Stimulated activated CD4-positive, alpha-beta T cell treated with anti-CD3 and anti-CD28 coated beads, TNF-alpha, amount 100 ng/mL, for 1 hour (primary cell): ENCODE measurements at regions not wholly inside any gene's neighbourhood (a gene's known extent, or its start where the extent isn't known, plus 50 kb on each side); places are given as distances from the start of the nearest gene placed in this dataset.

Experiments used
- DNase-seq, 3 donors: peaks; one replicate each; pipeline ENCODE4 v3.0.0-alpha.2; 2020; ENCODE audit warnings: low read depth in 3 of 3, low spot score in 1 of 3

- DNase-seq = peak in 1 of 3 donors; percentile 33
Measured at GRCh38 chr3:70120357-70120966, 120.9 kb downstream of the SAMMSON start.

GRCh38 chr3:70127192-70127591 lies 127.7 kb downstream of the SAMMSON start:
- DNase-seq = no peak

- DNase-seq = no peak
Measured at GRCh38 chr3:70137366-70137765, 137.8 kb downstream of the SAMMSON start.

GRCh38 chr3:70138606-70139005 lies 139.1 kb downstream of the SAMMSON start:
- DNase-seq = no peak
